BLaER1 treated with 17β-estradiol and CSF1 and Interleukin-3, amounts not matched to agents 10 nM and 100 nM (cell line): ENCODE measurements at regions not wholly inside any gene's neighbourhood (a gene's known extent, or its start where the extent isn't known, plus 50 kb on each side); places are given as distances from the start of the nearest gene placed in this dataset.
A peak's percentile ranks its signal among the peaks of the same experiment; 100 is the strongest.

ENCODE experiments used
- H3K27ac ChIP-seq, 11 experiments: shearing (Covaris generic); formaldehyde crosslinking; 2 replicates each; pipeline ENCODE4 v1.8.1; 2022
- H3K27me3 ChIP-seq, 11 experiments: shearing (Covaris generic); formaldehyde crosslinking; 2 replicates each; pipeline ENCODE4 v1.8.1; 2022
- H3K36me3 ChIP-seq, 11 experiments: shearing (Covaris generic); formaldehyde crosslinking; 2 replicates each; pipeline ENCODE4 v1.8.1; 2022
- H3K4me1 ChIP-seq, 10 experiments: shearing (Covaris generic); formaldehyde crosslinking; 2 replicates each; pipeline ENCODE4 v1.8.1; 2022
- H3K4me2 ChIP-seq, 11 experiments: shearing (Covaris generic); formaldehyde crosslinking; 2 replicates each; pipeline ENCODE4 v1.8.1; 2022
- H3K4me3 ChIP-seq, 10 experiments: shearing (Covaris generic); formaldehyde crosslinking; 2 replicates each; pipeline ENCODE4 v1.8.1; 2022
- H3K9ac ChIP-seq, 11 experiments: shearing (Covaris generic); formaldehyde crosslinking; 2 replicates each; pipeline ENCODE4 v1.8.1; 2022
- H3K9me3 ChIP-seq, 11 experiments: shearing (Covaris generic); formaldehyde crosslinking; replicated peaks in 1 of 11; 2 replicates each; pipeline ENCODE4 v1.8.1; 2022
- H4K20me1 ChIP-seq, 11 experiments: shearing (Covaris generic); formaldehyde crosslinking; 2 replicates each; pipeline ENCODE4 v1.8.1; 2022
- Cebpa-rat ChIP-seq, 11 experiments: shearing (Covaris generic); IDR thresholded peaks; 2 replicates each; pipeline ENCODE4 v1.8.1; 2022

DNA sequence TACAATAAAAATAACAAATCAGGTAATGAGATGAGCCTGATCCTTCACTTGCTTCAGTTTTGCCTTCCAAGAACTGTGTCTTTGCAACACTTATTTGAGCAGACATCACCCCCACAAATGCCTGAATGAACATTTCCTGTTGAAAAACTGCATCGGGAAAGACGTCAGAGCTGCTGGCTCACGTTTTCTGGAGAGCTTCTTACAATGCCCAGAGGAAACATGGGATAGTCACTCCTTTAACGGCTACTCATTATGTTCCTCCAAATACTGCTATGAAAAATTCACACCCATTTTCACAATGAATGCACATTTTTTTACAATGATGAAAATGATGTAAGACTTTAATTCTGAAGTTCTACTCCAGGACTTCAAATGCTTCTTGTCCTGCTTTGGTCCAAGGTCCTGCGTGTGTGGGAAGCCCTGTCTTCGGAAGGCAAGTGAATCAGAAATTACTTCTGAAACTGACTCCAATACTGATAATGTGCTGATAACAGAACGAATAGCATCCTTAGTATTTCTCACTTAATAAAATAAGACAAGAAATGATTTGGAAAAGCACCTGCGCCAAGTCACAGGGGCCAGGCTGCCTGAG is 238.0 kb downstream of the ANKRD60 start:
- no peak overlapping the region for H3K27ac ChIP-seq
- H3K9ac ChIP-seq, result no peak overlapping the region
- H3K36me3 ChIP-seq, result no peaks in the 10 kb centered on the region

DNA sequence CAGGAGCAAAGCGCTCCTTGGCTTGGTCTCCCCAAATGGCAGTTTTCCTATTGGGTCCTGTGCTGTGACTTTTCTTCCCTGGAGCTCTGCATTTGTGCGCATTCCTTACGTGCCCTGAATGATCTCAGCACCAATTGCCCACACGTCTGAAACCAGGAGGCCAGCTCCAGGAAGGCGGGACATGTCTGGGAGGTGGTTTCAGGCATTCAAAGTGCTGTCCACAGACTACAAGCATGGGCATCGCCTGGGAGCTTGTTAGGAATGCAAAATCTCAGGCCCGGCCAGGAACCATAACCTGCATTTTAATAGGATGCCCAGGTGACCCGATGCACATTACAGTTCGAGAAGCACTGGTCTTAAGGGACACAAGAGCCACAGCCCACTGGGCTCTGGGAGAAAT is 239.6 kb downstream of the ANKRD60 start:
- Histone ChIP-seq H3K4me1 (peaks cover 0 to 35% (median 20%) of the 10 kb centered on the region in 10 experiments; a peak in 12 of 20 replicates), H3K4me2 (no peak overlapping the region), H3K4me3 (no peak overlapping the region), H3K36me3 (no peaks in the 10 kb centered on the region), H4K20me1 (no peaks in the 10 kb centered on the region), H3K27ac (no peak overlapping the region), H3K27me3 (no peaks in the 10 kb centered on the region), H3K9ac (no peak overlapping the region), H3K9me3 (no peaks in the 10 kb centered on the region)
- no peak for TF ChIP-seq Cebpa-rat (IDR thresholded peaks at IDR 0.05)

More for the DNA sequence above, 238.0 kb downstream of the ANKRD60 start:
- H3K27me3 ChIP-seq, result no peaks in the 10 kb centered on the region
- H3K4me1 ChIP-seq, result peaks cover 0 to 22% (median 12%) of the 10 kb centered on the region in 10 experiments; a peak in 11 of 20 replicates
- no peak overlapping the region for H3K4me3 ChIP-seq
- peak overlapping the region in 4 of 11 experiments; percentile 4 to 26 (median 6); a peak in 3 of 22 replicates for H3K4me2 ChIP-seq
- no peaks in the 10 kb centered on the region for H3K9me3 ChIP-seq
- no peak for TF ChIP-seq Cebpa-rat (IDR thresholded peaks at IDR 0.05)
- no peaks in the 10 kb centered on the region for H4K20me1 ChIP-seq

DNA sequence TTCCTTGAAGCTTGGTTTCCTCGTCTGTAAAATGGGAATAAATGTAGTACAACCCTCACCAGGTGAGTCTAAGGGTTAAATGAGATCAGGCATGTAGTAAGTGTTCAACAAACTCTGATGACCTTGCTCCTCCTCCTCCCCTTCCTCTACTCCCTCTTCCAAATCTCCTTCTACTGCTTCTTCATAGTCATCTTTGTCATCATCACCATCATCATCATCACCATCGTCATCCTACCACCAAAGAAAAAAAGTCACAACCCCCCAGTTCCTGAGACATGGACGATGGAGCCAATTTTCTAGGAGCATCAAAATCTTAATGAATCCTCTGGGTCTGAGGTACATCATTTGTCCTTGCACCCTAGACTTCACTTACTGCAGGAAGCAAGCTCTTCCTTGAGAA is 240.0 kb downstream of the ANKRD60 start:
- no peak overlapping the region for H3K9ac ChIP-seq
- H3K36me3 ChIP-seq, result no peaks in the 10 kb centered on the region
- no peak overlapping the region for H3K4me3 ChIP-seq
- no peak for TF ChIP-seq Cebpa-rat (IDR thresholded peaks at IDR 0.05)
- H4K20me1 ChIP-seq, result no peaks in the 10 kb centered on the region
- no peaks in the 10 kb centered on the region for H3K9me3 ChIP-seq
- peaks cover 0 to 35% (median 20%) of the 10 kb centered on the region in 10 experiments; a peak in 12 of 20 replicates for H3K4me1 ChIP-seq
- H3K4me2 ChIP-seq, result no peak overlapping the region
- no peaks in the 10 kb centered on the region for H3K27me3 ChIP-seq
- no peak overlapping the region for H3K27ac ChIP-seq

DNA sequence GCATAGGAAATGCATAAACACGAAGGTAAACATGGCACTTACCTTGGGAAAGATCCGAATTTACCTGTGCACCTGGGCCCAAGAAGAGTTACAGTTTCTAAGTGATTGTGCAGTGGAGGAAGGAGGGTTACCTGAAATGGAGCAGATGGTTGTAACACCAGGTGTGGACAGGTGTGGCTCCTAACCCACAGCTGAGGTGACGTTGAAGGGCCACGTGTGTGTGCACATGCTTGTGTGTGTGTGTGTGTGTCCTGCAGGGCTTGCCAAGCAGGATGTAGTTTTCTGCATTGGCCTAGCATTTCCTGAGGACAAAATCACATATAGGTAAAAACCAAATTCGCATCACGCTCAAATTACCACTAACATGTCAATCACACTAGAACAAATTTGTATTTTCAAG is 240.8 kb downstream of the ANKRD60 start:
- H4K20me1 ChIP-seq, result no peaks in the 10 kb centered on the region
- peaks cover 0 to 35% (median 20%) of the 10 kb centered on the region in 10 experiments; a peak in 12 of 20 replicates for H3K4me1 ChIP-seq
- no peaks in the 10 kb centered on the region for H3K27me3 ChIP-seq
- no peaks in the 10 kb centered on the region for H3K9me3 ChIP-seq
- H3K4me3 ChIP-seq, result no peak overlapping the region
- H3K9ac ChIP-seq, result no peak overlapping the region
- no peak overlapping the region for H3K4me2 ChIP-seq
- TF ChIP-seq Cebpa-rat (IDR thresholded peaks at IDR 0.05), result no peak
- no peaks in the 10 kb centered on the region for H3K36me3 ChIP-seq
- H3K27ac ChIP-seq, result no peak overlapping the region

DNA sequence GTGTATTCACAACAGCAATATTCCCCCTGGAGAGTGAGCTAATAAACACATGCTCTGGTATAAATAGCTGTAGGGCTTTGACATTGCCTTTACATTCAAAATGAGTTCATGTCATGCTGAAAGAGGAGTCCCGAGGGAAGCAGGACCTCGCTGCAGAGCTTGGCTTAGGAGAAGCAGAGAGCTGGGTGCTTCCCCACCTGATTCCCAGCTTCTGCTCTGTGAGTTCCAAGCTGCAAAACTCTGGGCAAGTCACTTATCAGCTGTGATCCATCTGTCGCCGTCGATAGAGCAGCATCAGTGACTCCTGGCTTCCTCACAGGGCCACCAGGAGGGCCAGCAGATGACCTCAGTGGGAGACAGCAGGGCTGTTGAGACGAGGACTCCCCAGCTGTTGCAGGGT is 241.8 kb downstream of the ANKRD60 start:
- H3K4me3 ChIP-seq, result no peak overlapping the region
- H4K20me1 ChIP-seq, result no peaks in the 10 kb centered on the region
- peaks cover 0 to 35% (median 20%) of the 10 kb centered on the region in 10 experiments; a peak in 12 of 20 replicates for H3K4me1 ChIP-seq
- H3K36me3 ChIP-seq, result no peaks in the 10 kb centered on the region
- peak overlapping the region in 8 of 11 experiments; percentile 2 to 60 (median 48); a peak in 15 of 22 replicates for H3K4me2 ChIP-seq
- no peak for TF ChIP-seq Cebpa-rat (IDR thresholded peaks at IDR 0.05)
- H3K9me3 ChIP-seq, result no peaks in the 10 kb centered on the region
- no peak overlapping the region for H3K9ac ChIP-seq
- H3K27ac ChIP-seq, result no peak overlapping the region
- H3K27me3 ChIP-seq, result no peaks in the 10 kb centered on the region

DNA sequence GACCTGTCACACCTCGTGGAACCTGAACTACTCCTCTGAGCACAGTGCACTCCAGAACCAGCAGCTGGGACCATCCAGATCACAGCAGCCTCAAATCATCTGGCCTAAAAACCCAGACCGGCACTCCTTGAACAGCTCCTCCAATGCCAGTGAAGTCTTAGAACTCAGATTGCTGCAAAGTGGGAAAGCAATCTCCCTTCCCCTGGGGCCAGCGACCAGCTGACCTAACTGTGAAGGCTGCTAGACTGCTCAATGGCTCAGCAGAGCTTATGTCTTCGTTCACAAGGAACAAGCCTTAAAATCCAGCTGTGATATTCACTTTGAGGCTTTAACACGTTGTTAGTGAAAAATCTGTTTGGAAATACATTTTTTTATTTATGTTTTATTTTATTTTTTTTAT is 243.2 kb downstream of the ANKRD60 start:
- no peaks in the 10 kb centered on the region for H3K9me3 ChIP-seq
- no peak overlapping the region for H3K27ac ChIP-seq
- TF ChIP-seq Cebpa-rat (IDR thresholded peaks at IDR 0.05), result no peak
- no peak overlapping the region for H3K4me3 ChIP-seq
- H3K4me1 ChIP-seq, result peaks cover 0 to 33% (median 20%) of the 10 kb centered on the region in 10 experiments; a peak in 12 of 20 replicates
- no peaks in the 10 kb centered on the region for H3K27me3 ChIP-seq
- no peak overlapping the region for H3K9ac ChIP-seq
- H4K20me1 ChIP-seq, result no peaks in the 10 kb centered on the region
- H3K36me3 ChIP-seq, result no peaks in the 10 kb centered on the region
- H3K4me2 ChIP-seq, result peak overlapping the region in 5 of 11 experiments; percentile 10 to 55 (median 51); a peak in 10 of 22 replicates

DNA sequence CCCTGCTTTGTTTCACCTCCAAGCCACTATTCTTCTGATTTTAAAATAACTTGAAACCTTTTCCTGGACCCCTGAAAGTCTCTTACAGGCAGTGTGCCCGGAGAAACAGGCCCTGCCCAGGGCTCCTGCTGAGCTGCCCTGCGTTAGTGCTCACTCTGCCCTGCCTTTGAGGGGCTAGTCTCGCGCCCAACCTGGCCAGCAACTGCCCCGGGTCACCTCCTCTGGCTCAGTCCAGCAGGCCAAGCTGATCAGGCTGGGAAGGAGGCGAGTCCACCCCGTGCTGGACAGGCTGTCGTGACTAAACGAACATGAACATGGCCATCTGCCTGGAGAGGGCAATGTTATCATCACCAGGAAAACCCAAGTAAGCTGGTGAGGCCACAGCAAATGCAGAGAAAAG is 245.4 kb downstream of the ANKRD60 start:
- no peaks in the 10 kb centered on the region for H3K27me3 ChIP-seq
- no peaks in the 10 kb centered on the region for H3K36me3 ChIP-seq
- H3K9ac ChIP-seq, result no peak overlapping the region
- H4K20me1 ChIP-seq, result no peaks in the 10 kb centered on the region
- peaks cover 0 to 34% (median 20%) of the 10 kb centered on the region in 10 experiments; a peak in 12 of 20 replicates for H3K4me1 ChIP-seq
- TF ChIP-seq Cebpa-rat (IDR thresholded peaks at IDR 0.05), result no peak
- no peak overlapping the region for H3K27ac ChIP-seq
- H3K9me3 ChIP-seq, result no peaks in the 10 kb centered on the region
- H3K4me2 ChIP-seq, result no peak overlapping the region
- H3K4me3 ChIP-seq, result no peak overlapping the region

DNA sequence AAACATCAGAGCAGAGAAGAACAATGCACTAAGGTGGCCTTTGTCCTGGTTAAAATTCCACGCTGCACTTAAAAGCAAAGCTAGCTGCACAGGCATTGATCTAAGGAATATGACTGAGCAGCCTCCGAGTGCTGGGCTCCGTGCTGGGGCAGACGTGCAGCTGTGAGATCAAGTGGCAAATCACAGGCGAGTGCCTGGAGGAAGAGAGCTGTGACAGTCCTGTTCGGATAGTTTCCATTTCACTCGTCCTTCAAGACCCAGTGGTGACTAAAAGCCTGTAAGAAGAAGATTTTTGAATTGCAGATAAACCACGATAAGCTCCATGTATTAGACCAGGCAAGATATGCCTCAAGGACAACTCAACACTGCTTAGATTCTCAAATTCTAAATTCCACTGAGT is 247.9 kb downstream of the ANKRD60 start:
- Histone ChIP-seq H3K27me3 (no peaks in the 10 kb centered on the region), H3K27ac (no peak overlapping the region), H3K36me3 (no peaks in the 10 kb centered on the region), H4K20me1 (no peaks in the 10 kb centered on the region; a peak in 1 of 22 replicates), H3K4me1 (peaks cover 0 to 35% (median 24%) of the 10 kb centered on the region in 10 experiments; a peak in 16 of 20 replicates), H3K4me2 (no peak overlapping the region), H3K4me3 (no peak overlapping the region), H3K9me3 (no peaks in the 10 kb centered on the region), H3K9ac (no peak overlapping the region)
- no peak for TF ChIP-seq Cebpa-rat (IDR thresholded peaks at IDR 0.05)

DNA sequence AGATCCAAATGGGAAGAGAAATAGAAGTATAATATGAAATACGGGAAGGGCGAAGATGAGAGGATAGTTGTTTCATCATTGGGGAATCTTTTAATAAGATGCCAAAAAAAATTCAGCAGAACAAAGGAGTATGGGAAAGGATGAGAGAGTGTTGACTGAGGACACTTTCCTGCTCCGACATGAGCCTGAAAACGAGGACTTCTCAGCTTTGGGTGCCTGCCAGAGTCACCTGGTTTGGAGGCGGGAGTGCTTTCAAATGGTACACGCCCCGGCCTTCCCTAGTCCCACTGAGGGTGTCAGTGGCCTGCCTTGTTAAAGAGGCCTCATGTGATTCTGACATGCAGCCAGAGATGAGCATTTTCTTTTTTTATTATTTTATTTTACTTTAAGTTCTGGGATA is 250.9 kb downstream of the ANKRD60 start:
- TF ChIP-seq Cebpa-rat (IDR thresholded peaks at IDR 0.05), result no peak

DNA sequence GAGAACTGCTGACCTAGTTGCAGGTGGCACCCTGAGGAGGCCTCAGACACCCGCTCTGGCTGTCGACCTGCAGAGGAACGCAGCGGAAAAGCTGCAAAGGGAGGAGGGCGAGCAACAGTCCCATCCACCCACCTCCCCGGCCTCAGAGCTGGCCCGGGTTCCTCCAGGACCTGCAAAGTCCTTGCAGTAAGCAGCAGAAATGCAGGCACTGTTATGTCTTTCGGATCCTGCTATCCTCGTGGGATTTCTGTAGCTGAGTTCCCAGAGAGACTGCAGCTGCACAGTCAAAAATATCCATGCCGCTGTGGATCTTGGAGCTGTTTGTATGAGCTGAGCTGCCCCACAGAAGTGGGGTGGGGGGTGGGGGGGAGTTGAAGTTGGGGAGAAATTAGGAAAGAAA is 251.3 kb downstream of the ANKRD60 start:
- Histone ChIP-seq H3K4me2 (peak overlapping the region in 9 of 11 experiments; percentile 26 to 83 (median 65); a peak in 16 of 22 replicates), H4K20me1 (no peaks in the 10 kb centered on the region; a peak in 1 of 22 replicates), H3K4me3 (no peak overlapping the region), H3K36me3 (no peaks in the 10 kb centered on the region), H3K27ac (no peak overlapping the region), H3K27me3 (no peaks in the 10 kb centered on the region), H3K9ac (no peak overlapping the region), H3K4me1 (peaks cover 0 to 20% (median 15%) of the 10 kb centered on the region in 10 experiments; a peak in 16 of 20 replicates), H3K9me3 (no peaks in the 10 kb centered on the region)
- no peak for TF ChIP-seq Cebpa-rat (IDR thresholded peaks at IDR 0.05)

More for the DNA sequence above, 250.9 kb downstream of the ANKRD60 start:
- Histone ChIP-seq H3K9ac (no peak overlapping the region), H3K27ac (no peak overlapping the region), H3K4me2 (peak overlapping the region in 8 of 11 experiments; percentile 2 to 83 (median 67); a peak in 11 of 22 replicates), H3K4me3 (no peak overlapping the region), H3K9me3 (no peaks in the 10 kb centered on the region), H3K4me1 (peaks cover 0 to 20% (median 15%) of the 10 kb centered on the region in 10 experiments; a peak in 16 of 20 replicates), H3K36me3 (no peaks in the 10 kb centered on the region), H4K20me1 (no peaks in the 10 kb centered on the region; a peak in 1 of 22 replicates), H3K27me3 (no peaks in the 10 kb centered on the region)
